Body of pancreas (tissue), 4 donors: ENCODE measurements at regions not wholly inside any gene's neighbourhood (a gene's known extent, or its start where the extent isn't known, plus 50 kb on each side); places are given as distances from the start of the nearest gene placed in this dataset.

ENCODE experiments used
- POLR2A ChIP-seq, 3 donors: fragments of 450-650 bp; IDR thresholded peaks; one replicate each; pipeline ENCODE4 v1.6.1; 2016; ENCODE audit warnings: antibody characterized with exemption in 3 of 3, mild to moderate bottlenecking in 2 of 3
- TF ChIP-seq, protein P1 (sequence below), 7 experiments: fragments of 450-650 bp in 4 of 7; fragments of 200-600 bp in 3 of 7; sonication (generic) in 3 of 7; IDR thresholded peaks; one replicate each; pipeline ENCODE4 v1.5.1; 2016 to 2019; ENCODE audit warnings: antibody characterized with exemption in 7 of 7

DNA sequence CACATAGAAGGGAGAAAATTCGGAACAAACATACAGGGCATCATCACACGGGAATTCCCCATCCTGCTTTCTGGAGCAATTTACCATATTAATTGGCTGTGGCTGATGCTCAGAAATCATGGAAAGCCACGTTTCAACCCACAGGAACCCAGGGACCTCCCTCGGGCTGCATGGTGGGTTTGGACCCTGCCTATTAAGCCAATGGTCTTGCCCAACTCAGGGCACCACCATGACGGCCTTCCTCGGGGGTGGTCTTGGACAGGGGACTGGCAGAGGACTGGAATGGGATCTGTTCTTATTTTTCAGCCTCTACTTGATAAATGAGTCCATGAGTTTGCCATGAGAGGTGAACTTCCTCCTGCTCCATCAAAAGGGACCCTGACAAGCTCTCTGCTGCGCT lies 374.0 kb downstream of the SHANK2 start:
- TF ChIP-seq POLR2A (IDR thresholded peaks at IDR 0.05): no peak
- TF ChIP-seq, protein P1, sequence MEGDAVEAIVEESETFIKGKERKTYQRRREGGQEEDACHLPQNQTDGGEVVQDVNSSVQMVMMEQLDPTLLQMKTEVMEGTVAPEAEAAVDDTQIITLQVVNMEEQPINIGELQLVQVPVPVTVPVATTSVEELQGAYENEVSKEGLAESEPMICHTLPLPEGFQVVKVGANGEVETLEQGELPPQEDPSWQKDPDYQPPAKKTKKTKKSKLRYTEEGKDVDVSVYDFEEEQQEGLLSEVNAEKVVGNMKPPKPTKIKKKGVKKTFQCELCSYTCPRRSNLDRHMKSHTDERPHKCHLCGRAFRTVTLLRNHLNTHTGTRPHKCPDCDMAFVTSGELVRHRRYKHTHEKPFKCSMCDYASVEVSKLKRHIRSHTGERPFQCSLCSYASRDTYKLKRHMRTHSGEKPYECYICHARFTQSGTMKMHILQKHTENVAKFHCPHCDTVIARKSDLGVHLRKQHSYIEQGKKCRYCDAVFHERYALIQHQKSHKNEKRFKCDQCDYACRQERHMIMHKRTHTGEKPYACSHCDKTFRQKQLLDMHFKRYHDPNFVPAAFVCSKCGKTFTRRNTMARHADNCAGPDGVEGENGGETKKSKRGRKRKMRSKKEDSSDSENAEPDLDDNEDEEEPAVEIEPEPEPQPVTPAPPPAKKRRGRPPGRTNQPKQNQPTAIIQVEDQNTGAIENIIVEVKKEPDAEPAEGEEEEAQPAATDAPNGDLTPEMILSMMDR (IDR thresholded peaks at IDR 0.05): no peak
